ENCODE measurements at regions not wholly inside any gene's neighbourhood (a gene's known extent, or its start where the extent isn't known, plus 50 kb on each side); places are given as distances from the start of the nearest gene placed in this dataset.

GRCh38 chr12:63212316-63212715 is 61.3 kb upstream of the AVPR1A start:
- no peak for TF ChIP-seq CTCF (IDR thresholded peaks at IDR 0.05)
- TF ChIP-seq EP300 (IDR thresholded peaks at IDR 0.05) = no peak
- TF ChIP-seq POLR2A (IDR thresholded peaks at IDR 0.05) = no peak
